GM12878 (cell line): ENCODE measurements at regions not wholly inside any gene's neighbourhood (a gene's known extent, or its start where the extent isn't known, plus 50 kb on each side); places are given as distances from the start of the nearest gene placed in this dataset.

Source experiments
- ATAC-seq: fragments of 200-7000 bp; cut with Tn5 transposase; 3 replicates; pipeline ENCODE4 v1.9.1; 2020; ENCODE audit warnings: mild to moderate bottlenecking, moderate library complexity
- BruUV-seq: library from RNA; stranded (reverse); fragments of 400-500 nt; replicated peaks from 2 replicates; lab custom pipeline; 2021; lab: Mats Ljungman, UMichigan
- CTCF ChIA-PET: fragments of 300-600 bp; sonication (Branson Sonifier 250); formaldehyde crosslinking; extraction: SDS; loops from one replicate; lab custom pipeline; 2021; ENCODE audit warnings: inconsistent platforms; lab: Yijun Ruan, JAX
- POLR2A ChIA-PET: fragments of 350-600 bp; formaldehyde crosslinking; extraction: SDS; loops from one replicate; lab custom pipeline; 2021; ENCODE audit warnings: inconsistent platforms; lab: Charles Lee
- RAD21 ChIA-PET: fragments of 300-600 bp; sonication (Branson Sonifier 250); formaldehyde crosslinking; loops from one replicate; lab custom pipeline; 2023; ENCODE audit warnings: antibody characterized with exemption; ENCODE audit not compliant: unreplicated experiment; lab: Charles Lee
- SMC1A ChIA-PET: fragments of 300-600 bp; sonication (Branson Sonifier 250); formaldehyde crosslinking; loops from one replicate; lab custom pipeline; 2023; ENCODE audit not compliant: unreplicated experiment, uncharacterized antibody; lab: Charles Lee
- DNase-seq: peaks from one replicate; pipeline ENCODE4 v3.0.0-alpha.2; 2011; ENCODE audit warnings: low read depth, low spot score
- FAIRE-seq: peaks from 3 replicates; lab custom pipeline; 2011; peaks lifted over from hg19 to GRCh38; lab: Jason Lieb, UNC
- H2AFZ ChIP-seq: 2 replicates; pipeline ENCODE4 v1.6.0; 2011; ENCODE audit warnings: low read depth, low read length, control low read depth; ENCODE audit not compliant: control insufficient read depth
- H3K27ac ChIP-seq: 2 replicates; pipeline ENCODE4 v1.5.1; 2011; ENCODE audit warnings: control low read depth; ENCODE audit not compliant: control insufficient read depth, insufficient read depth
- H3K27me3 ChIP-seq, 2 experiments: replicated peaks in 1 of 2; 2 replicates each; pipeline versions ENCODE4 v1.6.0 to v1.6.1; 2011; ENCODE audit warnings: low read length in 1 of 2; ENCODE audit not compliant: control insufficient read depth in 2 of 2, insufficient read depth in 2 of 2
- H3K36me3 ChIP-seq, 2 experiments: 2 replicates each; pipeline ENCODE4 v1.5.1; 2011; ENCODE audit warnings: low read length in 1 of 2; ENCODE audit not compliant: control insufficient read depth in 2 of 2, insufficient read depth in 2 of 2
- H3K4me1 ChIP-seq: 2 replicates; pipeline ENCODE4 v1.6.1; 2011; ENCODE audit warnings: mild to moderate bottlenecking, low read length, moderate library complexity, mixed read lengths; ENCODE audit not compliant: control insufficient read depth, insufficient read depth
- H3K4me2 ChIP-seq: 2 replicates; pipeline ENCODE4 v1.6.0; 2011; ENCODE audit warnings: control low read depth; ENCODE audit not compliant: control insufficient read depth, insufficient read depth
- H3K4me3 ChIP-seq: fragments of 200-600 bp; sonication (generic); 2 replicates; pipeline ENCODE4 v1.5.1; 2016
- H3K79me2 ChIP-seq: 2 replicates; pipeline ENCODE4 v1.6.0; 2011; ENCODE audit warnings: low read length; ENCODE audit not compliant: control insufficient read depth, insufficient read depth
- H3K9ac ChIP-seq: 2 replicates; pipeline ENCODE4 v1.8.0; 2011; ENCODE audit warnings: low read length, control low read depth, mixed read lengths; ENCODE audit not compliant: control insufficient read depth, insufficient read depth
- H3K9me3 ChIP-seq: replicated peaks from 3 replicates; pipeline ENCODE4 v1.5.1; 2011; ENCODE audit warnings: mild to moderate bottlenecking, low read length; ENCODE audit not compliant: control insufficient read depth, insufficient read depth
- H4K20me1 ChIP-seq: 2 replicates; pipeline ENCODE4 v1.6.0; 2011; ENCODE audit not compliant: control insufficient read depth, insufficient read depth
- IKZF1 ChIP-seq: fragments of 450-650 bp; conservative IDR thresholded peaks from 2 replicates; pipeline ENCODE4 v1.6.1; 2017; ENCODE audit warnings: antibody characterized with exemption, mild to moderate bottlenecking
- PAX5 ChIP-seq: IDR thresholded peaks from 2 replicates; pipeline ENCODE4 v1.6.1; 2011; ENCODE audit warnings: low read depth, low read length, borderline replicate concordance
- WGBS: methylation state at CpG from one replicate; pipeline ENCODE4 v1.1.6; 2016; ENCODE audit warnings: low lambda C conversion rate; ENCODE audit not compliant: insufficient replicate concordance, insufficient coverage; ENCODE audit errors: missing lambda C conversion rate; 5-methylcytosine and 5-hydroxymethylcytosine counted together
- in situ Hi-C: fragments of 300-500 bp; cut with MboI; formaldehyde crosslinking; loops from 9 replicates; pipeline ENCODE4 v1.14.3; 2018; ENCODE audit warnings: mixed read lengths
- intact Hi-C: fragments of 100-400 bp; cut with micrococcal nuclease; formaldehyde crosslinking; loops from one replicate; pipeline ENCODE4 v1.14.2; 2022; ENCODE audit not compliant: unreplicated experiment
- TF ChIP-seq, protein P1 (sequence below): fragments of 450-650 bp; IDR thresholded peaks from 2 replicates; pipeline ENCODE4 v1.6.1; 2017; ENCODE audit warnings: antibody characterized with exemption, mild to moderate bottlenecking, moderate library complexity

DNA sequence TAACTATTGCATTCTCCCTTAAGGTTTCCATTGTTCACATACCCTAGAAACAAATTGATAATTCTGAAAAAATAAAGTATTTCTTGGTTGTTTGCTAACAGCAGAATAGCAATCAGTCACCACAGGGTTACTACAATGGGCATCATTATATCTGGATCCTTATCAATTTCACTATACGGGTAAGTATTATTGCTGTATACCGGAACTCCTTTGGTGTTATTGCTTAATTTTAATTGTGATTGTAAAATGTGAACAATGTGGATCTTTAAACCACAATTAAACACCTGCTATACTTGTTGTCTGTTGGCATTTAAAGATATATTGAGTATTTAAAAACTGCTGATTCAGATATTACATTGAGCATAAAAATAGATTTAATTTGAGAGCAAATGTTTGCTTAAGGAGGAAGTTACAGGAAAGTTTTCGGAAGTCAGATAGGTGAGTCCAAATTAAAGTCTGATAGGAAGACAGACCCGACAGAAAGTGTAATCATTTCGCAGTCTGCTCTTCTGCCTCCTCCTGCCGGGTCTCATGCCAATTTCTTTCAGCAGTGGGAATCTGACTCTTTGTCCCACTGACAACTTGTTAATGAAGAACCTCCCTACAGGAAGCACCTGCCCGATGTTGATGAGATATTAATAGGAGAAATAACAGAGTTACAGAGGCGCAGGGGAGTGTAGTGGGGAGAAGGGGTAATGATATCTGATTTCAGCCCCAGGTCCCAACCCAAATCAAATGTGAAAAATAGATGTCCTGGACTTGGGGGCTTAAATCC, 169.7 kb upstream of the TBC1D5 start (continued):
- TF ChIP-seq, protein P1, sequence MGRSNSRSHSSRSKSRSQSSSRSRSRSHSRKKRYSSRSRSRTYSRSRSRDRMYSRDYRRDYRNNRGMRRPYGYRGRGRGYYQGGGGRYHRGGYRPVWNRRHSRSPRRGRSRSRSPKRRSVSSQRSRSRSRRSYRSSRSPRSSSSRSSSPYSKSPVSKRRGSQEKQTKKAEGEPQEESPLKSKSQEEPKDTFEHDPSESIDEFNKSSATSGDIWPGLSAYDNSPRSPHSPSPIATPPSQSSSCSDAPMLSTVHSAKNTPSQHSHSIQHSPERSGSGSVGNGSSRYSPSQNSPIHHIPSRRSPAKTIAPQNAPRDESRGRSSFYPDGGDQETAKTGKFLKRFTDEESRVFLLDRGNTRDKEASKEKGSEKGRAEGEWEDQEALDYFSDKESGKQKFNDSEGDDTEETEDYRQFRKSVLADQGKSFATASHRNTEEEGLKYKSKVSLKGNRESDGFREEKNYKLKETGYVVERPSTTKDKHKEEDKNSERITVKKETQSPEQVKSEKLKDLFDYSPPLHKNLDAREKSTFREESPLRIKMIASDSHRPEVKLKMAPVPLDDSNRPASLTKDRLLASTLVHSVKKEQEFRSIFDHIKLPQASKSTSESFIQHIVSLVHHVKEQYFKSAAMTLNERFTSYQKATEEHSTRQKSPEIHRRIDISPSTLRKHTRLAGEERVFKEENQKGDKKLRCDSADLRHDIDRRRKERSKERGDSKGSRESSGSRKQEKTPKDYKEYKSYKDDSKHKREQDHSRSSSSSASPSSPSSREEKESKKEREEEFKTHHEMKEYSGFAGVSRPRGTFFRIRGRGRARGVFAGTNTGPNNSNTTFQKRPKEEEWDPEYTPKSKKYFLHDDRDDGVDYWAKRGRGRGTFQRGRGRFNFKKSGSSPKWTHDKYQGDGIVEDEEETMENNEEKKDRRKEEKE = no peak
- TF ChIP-seq, all 136 proteins: peak for 0

DNA sequence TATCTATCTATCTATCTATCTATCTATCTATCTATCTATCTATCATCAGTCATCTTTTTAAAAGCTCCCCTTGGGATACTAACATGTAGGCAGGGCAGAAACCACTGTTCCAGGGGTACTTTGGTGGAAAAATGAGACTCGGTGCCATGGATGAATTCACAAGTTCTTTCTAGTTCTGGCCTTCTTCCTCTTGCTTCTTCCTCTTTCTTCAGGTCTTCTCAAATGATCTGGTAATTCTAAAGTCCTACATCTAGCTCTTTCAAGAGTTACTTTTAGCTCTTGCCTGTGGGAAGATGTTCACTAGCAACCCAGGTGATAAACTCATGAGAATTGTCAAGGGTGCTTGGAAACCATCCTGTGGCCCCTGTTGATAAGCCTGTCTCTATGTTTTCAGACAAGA, 168.5 kb upstream of the TBC1D5 start:
- in situ Hi-C loops (no loop called here), intact Hi-C loops (no loop called here)
- Histone ChIP-seq H3K9me3 (no peaks in the 10 kb centered on the region), H3K9ac (no peak overlapping the region), H3K27me3 (peaks cover 0 to 1% of the 10 kb centered on the region in 2 experiments; a peak in 3 of 4 replicates), H4K20me1 (no peaks in the 10 kb centered on the region), H3K4me2 (no peak overlapping the region), H3K79me2 (no peaks in the 10 kb centered on the region), H2AFZ (no peak overlapping the region), H3K4me1 (no peaks in the 10 kb centered on the region), H3K36me3 (no peaks in the 10 kb centered on the region), H3K4me3 (no peak overlapping the region), H3K27ac (no peak overlapping the region)
- BruUV-seq = no TSS peak
- DNase-seq (no peak), FAIRE-seq (no peak), ATAC-seq (no peak)
- ChIA-PET CTCF (no interaction called here), RAD21 (no interaction called here), SMC1A (interaction anchor here (0.6 to 1.0 kb wide), 4 partner anchors 17 to 89 kb away, joined by 3 to 4 read pairs (median 4); no protein-coding TSS in a partner anchor), POLR2A (no interaction called here)
- TF ChIP-seq IKZF1 = no peak
- no peak for TF ChIP-seq PAX5
- 0% methylated on average over 1 of the region's 1 CpG for WGBS
